Anterior cingulate cortex (tissue), 58 donors: ENCODE measurements at regions not wholly inside any gene's neighbourhood (a gene's known extent, or its start where the extent isn't known, plus 50 kb on each side); places are given as distances from the start of the nearest gene placed in this dataset.
A peak's percentile ranks its signal among the peaks of the same experiment; 100 is the strongest.
"Not testable (repeated sequence)": the region's sequence is repeated elsewhere in the genome, so short reads cannot be mapped to it uniquely, and the experiment has no call there.

Experiments used
- DNase-seq, 58 donors: peaks; one replicate each; lab custom pipeline; 2025; lab: John Stamatoyannopoulos, UW

DNA sequence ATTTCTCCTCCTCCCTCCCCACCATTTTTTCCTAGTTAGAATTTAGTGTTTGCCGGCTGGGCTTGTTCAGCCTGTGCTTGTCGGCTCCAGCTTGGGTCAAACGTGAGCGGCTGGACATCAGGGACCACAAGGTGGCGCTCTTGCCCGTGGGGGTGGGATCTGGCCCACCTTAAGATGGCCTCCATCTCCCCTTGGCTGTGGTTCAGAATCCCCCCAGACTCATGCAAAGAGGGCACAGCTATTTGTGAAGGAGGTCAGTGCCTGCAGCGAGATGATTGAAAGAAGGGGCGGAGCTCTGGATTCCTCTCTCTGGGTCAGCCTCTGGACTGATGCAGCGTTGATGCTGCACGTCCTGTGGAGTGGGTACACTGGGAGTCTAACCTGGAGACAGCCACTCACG, 283.3 kb upstream of the TUT7 start:
- peak in 13 of 58 donors; percentile 1 to 22 (median 4) for DNase-seq

GRCh38 chr9:86636519-86636918, 282.3 kb upstream of the TUT7 start:
- no peak for DNase-seq

GRCh38 chr9:86636038-86636437, 281.8 kb upstream of the TUT7 start:
- DNase-seq = no peak

GRCh38 chr9:86634501-86634900, 280.3 kb upstream of the TUT7 start:
- no peak for DNase-seq

DNA sequence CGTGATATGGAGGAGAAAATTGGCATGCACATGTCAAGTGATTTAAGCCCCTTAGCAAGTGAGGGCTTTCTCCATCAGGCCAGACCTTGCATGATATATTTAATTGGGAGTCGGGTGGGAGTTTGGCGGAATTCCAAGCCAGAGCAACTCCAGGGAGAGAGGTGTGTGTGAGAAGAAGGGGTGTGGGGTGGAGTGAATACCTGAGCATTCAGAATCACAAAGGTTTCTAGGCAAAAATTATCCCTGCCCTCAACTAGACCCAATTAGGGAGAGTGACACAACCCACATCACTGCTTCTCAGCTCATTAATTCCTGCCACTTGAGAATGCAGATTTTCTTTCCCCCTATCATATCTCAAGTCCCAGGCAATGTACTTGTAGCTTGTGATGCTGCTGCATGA, 279.7 kb upstream of the TUT7 start:
- DNase-seq = no peak

DNA sequence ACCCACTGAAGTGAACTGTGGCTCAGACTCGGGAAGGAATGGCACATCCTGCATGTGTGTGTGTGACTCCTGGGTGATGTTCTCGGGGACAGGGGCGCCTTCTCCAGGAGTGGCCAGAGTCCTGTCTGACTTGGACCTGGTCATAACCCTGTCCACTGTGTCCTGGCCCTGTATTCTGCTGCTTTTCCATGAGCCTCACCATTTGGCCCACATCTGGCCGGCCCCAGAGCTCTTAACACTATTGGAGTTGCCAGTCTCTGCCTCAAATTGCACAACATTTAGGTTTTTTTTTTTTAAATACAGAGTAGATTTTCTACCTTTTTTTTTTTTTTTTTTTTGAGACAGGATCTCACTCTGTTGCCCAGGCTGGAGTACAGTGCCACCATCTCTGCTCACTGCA, 278.3 kb upstream of the TUT7 start:
- no peak for DNase-seq

GRCh38 chr9:86629530-86629929, 275.3 kb upstream of the TUT7 start:
- DNase-seq = no peak

GRCh38 chr9:86626802-86627201, 272.6 kb upstream of the TUT7 start:
- DNase-seq = no peak

DNA sequence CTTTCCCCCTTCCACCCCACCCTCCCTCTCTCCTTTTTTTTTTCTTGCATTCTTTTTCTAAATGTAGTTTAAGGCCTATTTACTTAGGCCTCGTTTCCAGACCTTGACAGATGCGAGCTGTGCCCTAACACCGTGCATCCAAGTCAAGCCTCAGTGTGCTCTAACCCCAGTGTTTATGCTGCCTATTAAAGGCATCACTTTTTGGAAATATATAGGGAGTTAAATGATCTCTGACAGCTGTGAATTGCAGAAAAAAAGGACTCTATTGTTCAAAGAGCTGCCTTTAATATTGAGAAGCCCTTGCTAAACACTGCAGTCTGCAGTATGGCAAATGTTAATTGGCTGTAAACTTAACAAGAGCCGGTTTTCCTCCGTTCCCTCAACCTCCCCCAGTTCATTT, 270.4 kb upstream of the TUT7 start:
- DNase-seq = no peak

- DNase-seq = peak in 2 of 58 donors; percentile 1
Measured at GRCh38 chr9:86614871-86615849, 260.9 kb upstream of the TUT7 start.

DNA sequence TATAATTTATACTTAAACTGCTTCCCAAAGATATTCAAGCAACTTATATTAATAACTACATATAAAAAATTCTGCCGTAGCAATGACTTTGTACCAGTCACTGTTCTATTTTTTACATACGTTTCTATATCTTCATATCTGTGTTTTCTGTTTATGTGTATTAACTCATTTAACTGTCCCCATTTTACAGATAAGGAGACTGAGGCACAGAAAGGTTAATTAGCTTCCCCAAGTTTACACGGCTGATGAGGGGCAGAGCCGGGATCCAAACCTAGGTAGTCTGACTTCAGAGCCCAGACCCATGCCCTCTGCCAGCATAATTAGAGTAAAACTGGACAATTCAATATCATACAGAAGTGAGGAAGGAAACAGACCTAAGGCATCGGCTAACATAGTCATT, 259.7 kb upstream of the TUT7 start:
- DNase-seq = no peak

DNA sequence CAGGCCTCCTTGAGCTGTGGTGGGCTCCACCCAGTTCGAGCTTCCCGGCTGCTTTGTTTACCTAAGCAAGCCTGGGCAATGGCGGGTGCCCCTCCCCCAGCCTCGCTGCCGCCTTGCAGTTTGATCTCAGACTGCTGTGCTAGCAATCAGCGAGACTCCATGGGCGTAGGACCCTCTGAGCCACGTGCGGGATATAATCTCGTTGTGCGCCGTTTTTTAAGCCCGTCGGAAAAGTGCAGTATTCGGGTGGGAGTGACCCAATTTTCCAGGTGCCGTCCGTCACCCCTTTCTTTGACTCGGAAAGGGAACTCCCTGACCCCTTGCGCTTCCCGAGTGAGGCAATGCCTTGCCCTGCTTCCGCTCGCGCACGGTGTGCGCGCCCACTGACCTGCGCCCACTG, 257.3 kb upstream of the TUT7 start:
- not testable (repeated sequence) for DNase-seq

DNA sequence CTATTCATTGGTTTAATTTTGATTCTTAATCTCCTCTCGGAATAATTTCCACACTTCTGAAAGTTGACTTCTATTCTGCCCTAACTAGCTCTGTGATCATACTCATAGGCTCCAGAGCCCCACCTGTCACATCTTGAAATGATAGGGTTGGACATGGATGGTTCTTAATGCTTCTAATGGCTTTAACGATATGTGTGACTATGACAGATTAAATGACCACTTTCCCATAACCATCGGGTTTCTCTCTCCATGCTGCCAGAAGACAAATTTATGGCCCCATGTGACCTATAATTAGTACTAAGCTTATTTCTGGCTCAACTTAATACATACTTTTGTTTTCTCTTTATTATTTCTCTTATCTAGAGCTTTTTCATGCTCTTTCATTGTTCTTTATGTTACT, 251.1 kb upstream of the TUT7 start:
- no peak for DNase-seq

- no peak for DNase-seq
Measured at GRCh38 chr9:86604741-86605140, 250.5 kb upstream of the TUT7 start.

GRCh38 chr9:86602715-86603114, 248.5 kb upstream of the TUT7 start:
- no peak for DNase-seq

GRCh38 chr9:86601697-86602096, 247.5 kb upstream of the TUT7 start:
- no peak for DNase-seq

- DNase-seq = no peak
Measured at GRCh38 chr9:86600977-86601376, 246.8 kb upstream of the TUT7 start.

DNA sequence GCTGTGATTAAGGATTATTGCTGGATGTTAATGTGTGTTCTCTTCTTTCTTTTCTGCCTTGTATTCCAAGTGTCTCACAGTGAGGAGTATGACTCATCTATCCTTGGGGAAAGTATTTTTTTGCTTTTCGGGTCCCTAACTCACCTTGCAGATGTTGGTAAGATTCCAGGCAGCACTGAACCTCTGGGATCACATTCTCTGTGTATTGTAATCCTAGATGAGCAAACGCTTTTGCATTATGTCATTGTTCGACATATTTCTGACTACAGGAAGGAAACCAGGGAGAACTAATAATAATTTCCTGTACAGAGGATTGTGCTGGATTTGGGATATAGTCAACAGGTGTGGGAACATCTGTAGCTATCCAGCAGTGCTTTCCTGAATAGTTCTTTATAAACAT, 246.1 kb upstream of the TUT7 start:
- no peak for DNase-seq

GRCh38 chr9:86599561-86599960, 245.4 kb upstream of the TUT7 start:
- DNase-seq = no peak

DNA sequence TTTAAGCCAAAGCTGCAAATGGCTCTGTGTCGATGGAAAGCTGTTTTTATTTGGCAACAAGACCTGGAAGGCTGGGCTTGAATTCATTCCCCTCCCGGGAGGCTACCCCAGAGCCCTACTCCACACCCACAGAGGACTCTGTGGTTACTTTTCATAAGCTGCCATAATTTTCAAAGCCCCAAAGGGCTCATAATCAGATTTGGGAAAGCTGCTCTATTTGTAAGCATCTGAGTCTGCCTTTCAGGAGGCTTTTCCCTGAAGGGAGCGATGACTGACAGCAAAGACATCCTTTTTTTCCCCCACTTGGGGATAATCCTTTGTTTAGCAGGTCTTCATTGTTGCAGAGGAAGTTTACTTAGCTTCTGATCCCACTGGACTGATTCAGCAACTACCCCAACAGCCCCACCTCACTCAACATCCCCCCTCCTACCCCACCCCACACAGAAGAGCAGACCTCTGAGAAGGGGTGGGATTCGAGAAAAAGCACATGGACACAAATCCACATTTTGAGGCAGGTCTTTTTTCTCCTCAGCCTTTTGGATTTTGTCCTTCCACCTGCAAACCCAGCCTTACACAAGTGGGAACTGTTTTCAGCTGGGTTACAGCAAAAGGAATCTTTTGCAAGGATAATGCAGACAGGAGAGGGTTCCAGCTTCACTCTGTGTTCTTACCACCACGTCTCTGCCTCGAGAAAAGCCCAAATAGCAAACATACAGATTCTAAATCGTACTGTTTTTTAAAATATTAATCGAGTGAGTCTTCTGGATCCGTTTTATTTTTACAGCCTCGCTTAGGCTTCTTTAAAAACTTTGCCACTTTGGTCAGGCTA, 244.4 kb upstream of the TUT7 start:
- no peak for DNase-seq

DNA sequence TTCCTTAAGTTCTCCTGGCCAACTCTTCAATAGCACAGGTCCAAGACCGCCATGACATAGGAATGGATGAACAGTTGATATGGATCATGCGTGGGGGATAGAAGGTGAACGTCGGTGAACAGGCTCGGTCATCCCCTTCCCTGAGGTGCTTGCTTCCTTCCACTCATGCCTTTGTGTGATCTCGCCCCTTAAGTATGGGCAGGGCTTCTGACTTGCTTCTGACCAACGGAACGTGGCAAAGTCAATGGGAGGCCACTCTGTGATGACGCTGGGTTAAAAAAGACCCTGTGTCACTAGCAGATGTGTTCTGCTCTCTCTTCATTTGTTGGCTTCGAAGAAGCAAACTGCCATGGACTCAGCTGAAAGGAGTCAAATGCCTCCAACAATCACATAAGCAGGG, 240.5 kb upstream of the TUT7 start:
- no peak for DNase-seq

GRCh38 chr9:86591472-86591871, 237.3 kb upstream of the TUT7 start:
- no peak for DNase-seq
